HG03378 (cell line): ENCODE measurements at regions not wholly inside any gene's neighbourhood (a gene's known extent, or its start where the extent isn't known, plus 50 kb on each side); places are given as distances from the start of the nearest gene placed in this dataset.
"Not testable (repeated sequence)": the region's sequence is repeated elsewhere in the genome, so short reads cannot be mapped to it uniquely, and the experiment has no call there.

Experiments used
- ATAC-seq: cut with Tn5 transposase; IDR thresholded peaks from one replicate; pipeline ENCODE4 v1.9.1; 2021; ENCODE audit warnings: mild to moderate bottlenecking, moderate library complexity; ENCODE audit not compliant: unreplicated experiment

- no peak for ATAC-seq
Observed at GRCh38 chr2:114252713-114253112, 189.7 kb upstream of the DPP10 start.

GRCh38 chr2:114254875-114255274 lies 187.6 kb upstream of the DPP10 start:
- no peak for ATAC-seq

GRCh38 chr2:114259389-114259788 lies 183.1 kb upstream of the DPP10 start:
- ATAC-seq = no peak

GRCh38 chr2:114261366-114261765 lies 181.1 kb upstream of the DPP10 start:
- ATAC-seq = no peak

- ATAC-seq = no peak
Observed at GRCh38 chr2:114265261-114265660, 177.2 kb upstream of the DPP10 start.

- no peak for ATAC-seq
Observed at GRCh38 chr2:114274957-114275356, 167.5 kb upstream of the DPP10 start.

GRCh38 chr2:114281188-114281587 lies 161.3 kb upstream of the DPP10 start:
- no peak for ATAC-seq

GRCh38 chr2:114283774-114284173 lies 158.7 kb upstream of the DPP10 start:
- no peak for ATAC-seq

GRCh38 chr2:114286438-114286837 lies 156.0 kb upstream of the DPP10 start:
- ATAC-seq = no peak

- ATAC-seq = no peak
Observed at GRCh38 chr2:114293355-114293754, 149.1 kb upstream of the DPP10 start.

GRCh38 chr2:114294741-114295140 lies 147.7 kb upstream of the DPP10 start:
- ATAC-seq = no peak

- not testable (repeated sequence) for ATAC-seq
Observed at GRCh38 chr2:114300351-114300750, 142.1 kb upstream of the DPP10 start.

- ATAC-seq = no peak
Observed at GRCh38 chr2:114316532-114317300, 125.7 kb upstream of the DPP10 start.

- ATAC-seq = no peak
Observed at GRCh38 chr2:114330594-114330993, 111.8 kb upstream of the DPP10 start.

- ATAC-seq = no peak
Observed at GRCh38 chr2:114331934-114332333, 110.5 kb upstream of the DPP10 start.

- ATAC-seq = no peak
Observed at GRCh38 chr2:114345246-114345645, 97.2 kb upstream of the DPP10 start.

- ATAC-seq = no peak
Observed at GRCh38 chr2:114346658-114347057, 95.8 kb upstream of the DPP10 start.

GRCh38 chr2:114350186-114350725 lies 92.2 kb upstream of the DPP10 start:
- ATAC-seq = no peak

- no peak for ATAC-seq
Observed at GRCh38 chr2:114352988-114353387, 89.5 kb upstream of the DPP10 start.

- no peak for ATAC-seq
Observed at GRCh38 chr2:114354199-114354598, 88.2 kb upstream of the DPP10 start.

- ATAC-seq = no peak
Observed at GRCh38 chr2:114368705-114369104, 73.7 kb upstream of the DPP10 start.

GRCh38 chr2:114371721-114372120 lies 70.7 kb upstream of the DPP10 start:
- ATAC-seq = not testable (repeated sequence)

- ATAC-seq = no peak
Observed at GRCh38 chr2:114373591-114373990, 68.8 kb upstream of the DPP10 start.
